ENCODE measurements at regions not wholly inside any gene's neighbourhood (a gene's known extent, or its start where the extent isn't known, plus 50 kb on each side); places are given as distances from the start of the nearest gene placed in this dataset.

- peaks cover 0 to 6% of the 10 kb centered on the region in 2 experiments; a peak in 1 of 4 replicates for H3K9me3 ChIP-seq (ENCODE audit: insufficient read depth in 2 of 2, low read depth in 1 of 2, low read length in 1 of 2)
- no peaks in the 10 kb centered on the region for H3K79me1 ChIP-seq (ENCODE audit: low read depth, low read length)
- no peak overlapping the region for H3K14ac ChIP-seq (ENCODE audit: insufficient read length)
- no peak overlapping the region for H4K91ac ChIP-seq (replicated peaks; ENCODE audit: insufficient read length, low read length)
- peak overlapping the region; percentile 38; the same call in 1 of the 2 replicates for H2BK20ac ChIP-seq (ENCODE audit: low read length)
- no peak overlapping the region; the same call in 1 of the 2 replicates for H2BK15ac ChIP-seq (ENCODE audit: low read length)
- ChIA-PET CTCF (ENCODE audit: partially characterized antibody) (no interaction called here), POLR2A (ENCODE audit: partially characterized antibody) (no interaction called here)
- no peak for FAIRE-seq
- H2BK120ac ChIP-seq (replicated peaks; ENCODE audit: low read depth, low read length) = no peak overlapping the region
- H3K23ac ChIP-seq (ENCODE audit: insufficient read length) = no peak overlapping the region
- H4K8ac ChIP-seq (ENCODE audit: extremely low read depth, insufficient read depth, low read length) = no peak overlapping the region
- no peak overlapping the region for H2BK12ac ChIP-seq (ENCODE audit: low read depth, low read length)
- no peak overlapping the region for H4K5ac ChIP-seq (ENCODE audit: insufficient read length, low read depth, low read length)
- no peaks in the 10 kb centered on the region for H4K20me1 ChIP-seq (replicated peaks in 1 of 2; ENCODE audit: control insufficient read depth in 1 of 2, insufficient read depth in 2 of 2, low read length in 2 of 2)
- H3K4me3 ChIP-seq (ENCODE audit: extremely low read depth in 1 of 4, insufficient read depth in 2 of 4, low read depth in 3 of 4, low read length in 4 of 4) = no peak overlapping the region
- DNase-seq (ENCODE audit: low read depth in 1 of 2, low spot score in 2 of 2) = no peak
- H3K4me2 ChIP-seq (ENCODE audit: insufficient read depth in 1 of 2, low read depth in 2 of 2, low read length in 2 of 2) = no peak overlapping the region
- peaks cover 0 to 3% (median 0%) of the 10 kb centered on the region in 4 experiments; a peak in 1 of 7 replicates for H3K4me1 ChIP-seq (replicated peaks in 1 of 4; ENCODE audit: control insufficient read depth in 3 of 4, insufficient read depth in 4 of 4, low read length in 3 of 4)
- no peak overlapping the region for H3K9ac ChIP-seq (replicated peaks in 1 of 4; ENCODE audit: extremely low read depth in 1 of 4, low read depth in 3 of 4, low read length in 3 of 4)
- H2BK5ac ChIP-seq (ENCODE audit: low read depth, low read length) = no peak overlapping the region; the same call in 1 of the 2 replicates
- no peak overlapping the region for H3K18ac ChIP-seq (ENCODE audit: extremely low read depth, low read length)
- H3K23me2 ChIP-seq (ENCODE audit: low read depth, low read length) = no peaks in the 10 kb centered on the region; the same call in 1 of the 2 replicates
- WGBS, 2 experiments (ENCODE audit: extremely low coverage in 1 of 2, insufficient coverage in 1 of 2, insufficient read length in 1 of 2, insufficient replicate concordance in 2 of 2, low coverage in 1 of 2, low lambda C conversion rate in 2 of 2, missing lambda C conversion rate in 1 of 2) = 87% methylated on average over 7 of the region's 7 CpGs; no CpG with 5 or more reads in 1 of the 2 experiments
- H3K79me2 ChIP-seq (ENCODE audit: control insufficient read depth in 1 of 2, insufficient read depth in 2 of 2, low read length in 2 of 2) = no peaks in the 10 kb centered on the region
- H3K27me3 ChIP-seq (replicated peaks in 1 of 4; ENCODE audit: control insufficient read depth in 3 of 4, extremely low read depth in 1 of 4, insufficient read depth in 3 of 4, low read length in 3 of 4) = no peaks in the 10 kb centered on the region
- no peak overlapping the region for H3K56ac ChIP-seq (replicated peaks; ENCODE audit: insufficient read length, low read depth, low read length)
- TF ChIP-seq CHD2 (IDR thresholded peaks at IDR 0.05; ENCODE audit: low read length) = no peak
- H2AFZ ChIP-seq (ENCODE audit: low read length) = no peak overlapping the region
- H3K4ac ChIP-seq (replicated peaks; ENCODE audit: insufficient read length, low read depth, low read length) = no peak overlapping the region
- no peaks in the 10 kb centered on the region for H3K36me3 ChIP-seq (ENCODE audit: control insufficient read depth in 2 of 4, insufficient read depth in 4 of 4, low read length in 3 of 4)
- no peak overlapping the region for H3K27ac ChIP-seq (ENCODE audit: low read depth, low read length)
- H2AK5ac ChIP-seq (ENCODE audit: low read depth, low read length) = 0 out of 2 replicates have a peak overlapping the region, but pooled peaks have one; percentile 4
These were observed 165.6 kb downstream of the PLPP3 start for GRCh38 chr1:56413671-56414199.
